ENCODE measurements at regions not wholly inside any gene's neighbourhood (a gene's known extent, or its start where the extent isn't known, plus 50 kb on each side); places are given as distances from the start of the nearest gene placed in this dataset.

- no peak overlapping the region for H3K4me3 ChIP-seq (ENCODE audit: low read depth in 2 of 2, low read length in 2 of 2)
- no peaks in the 10 kb centered on the region for H3K4me1 ChIP-seq (ENCODE audit: control insufficient read depth, insufficient read depth, low read length)
- no peaks in the 10 kb centered on the region for H3K27me3 ChIP-seq (ENCODE audit: control insufficient read depth, insufficient read depth, low read length)
- no TSS peak for BruUV-seq (replicated peaks)
- POLR2A ChIA-PET: no interaction called here
- ATAC-seq (no peak), DNase-seq (ENCODE audit: low read depth, low spot score) (no peak)
- intact Hi-C loops (cut with micrococcal nuclease; ENCODE audit: unreplicated experiment): no loop called here
- no peaks in the 10 kb centered on the region for H3K36me3 ChIP-seq (ENCODE audit: control insufficient read depth, insufficient read depth, low read length)
- in situ Hi-C loops (cut with HindIII; ENCODE audit: low pct_unique_long_range_greater_than_20kb, low sequenced_read_pairs): no loop called here
- H3K27ac ChIP-seq (ENCODE audit: low read length): no peak overlapping the region
- no peaks in the 10 kb centered on the region for H3K9me3 ChIP-seq (ENCODE audit: control insufficient read depth, insufficient read depth, low read depth, low read length)
- TF ChIP-seq CTCF (IDR thresholded peaks at IDR 0.05): no peak
- TF ChIP-seq SIN3A (IDR thresholded peaks at IDR 0.05; ENCODE audit: borderline replicate concordance, insufficient read depth, low read depth, low read length): no peak
- no peak for TF ChIP-seq POLR2AphosphoS5 (IDR thresholded peaks at IDR 0.05; ENCODE audit: low read depth, low read length)
- TF ChIP-seq TCF7L2 (IDR thresholded peaks at IDR 0.05; ENCODE audit: low read depth, low read length): no peak
- TF ChIP-seq, protein P1, sequence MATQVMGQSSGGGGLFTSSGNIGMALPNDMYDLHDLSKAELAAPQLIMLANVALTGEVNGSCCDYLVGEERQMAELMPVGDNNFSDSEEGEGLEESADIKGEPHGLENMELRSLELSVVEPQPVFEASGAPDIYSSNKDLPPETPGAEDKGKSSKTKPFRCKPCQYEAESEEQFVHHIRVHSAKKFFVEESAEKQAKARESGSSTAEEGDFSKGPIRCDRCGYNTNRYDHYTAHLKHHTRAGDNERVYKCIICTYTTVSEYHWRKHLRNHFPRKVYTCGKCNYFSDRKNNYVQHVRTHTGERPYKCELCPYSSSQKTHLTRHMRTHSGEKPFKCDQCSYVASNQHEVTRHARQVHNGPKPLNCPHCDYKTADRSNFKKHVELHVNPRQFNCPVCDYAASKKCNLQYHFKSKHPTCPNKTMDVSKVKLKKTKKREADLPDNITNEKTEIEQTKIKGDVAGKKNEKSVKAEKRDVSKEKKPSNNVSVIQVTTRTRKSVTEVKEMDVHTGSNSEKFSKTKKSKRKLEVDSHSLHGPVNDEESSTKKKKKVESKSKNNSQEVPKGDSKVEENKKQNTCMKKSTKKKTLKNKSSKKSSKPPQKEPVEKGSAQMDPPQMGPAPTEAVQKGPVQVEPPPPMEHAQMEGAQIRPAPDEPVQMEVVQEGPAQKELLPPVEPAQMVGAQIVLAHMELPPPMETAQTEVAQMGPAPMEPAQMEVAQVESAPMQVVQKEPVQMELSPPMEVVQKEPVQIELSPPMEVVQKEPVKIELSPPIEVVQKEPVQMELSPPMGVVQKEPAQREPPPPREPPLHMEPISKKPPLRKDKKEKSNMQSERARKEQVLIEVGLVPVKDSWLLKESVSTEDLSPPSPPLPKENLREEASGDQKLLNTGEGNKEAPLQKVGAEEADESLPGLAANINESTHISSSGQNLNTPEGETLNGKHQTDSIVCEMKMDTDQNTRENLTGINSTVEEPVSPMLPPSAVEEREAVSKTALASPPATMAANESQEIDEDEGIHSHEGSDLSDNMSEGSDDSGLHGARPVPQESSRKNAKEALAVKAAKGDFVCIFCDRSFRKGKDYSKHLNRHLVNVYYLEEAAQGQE (IDR thresholded peaks at IDR 0.05; ENCODE audit: insufficient read depth in 1 of 2, low read depth in 2 of 2, low read length in 1 of 2): no peak
- CTCF ChIA-PET: no interaction called here
These were observed 557.2 kb upstream of the GRIA3 start for GRCh38 chrX:122626871-122627270.

- H3K9me3 ChIP-seq (ENCODE audit: control insufficient read depth, insufficient read depth, low read depth, low read length): no peaks in the 10 kb centered on the region
- in situ Hi-C loops (cut with HindIII; ENCODE audit: low pct_unique_long_range_greater_than_20kb, low sequenced_read_pairs): no loop called here
- TF ChIP-seq CTCF (IDR thresholded peaks at IDR 0.05): no peak
- TF ChIP-seq SIN3A (IDR thresholded peaks at IDR 0.05; ENCODE audit: borderline replicate concordance, insufficient read depth, low read depth, low read length): no peak
- no peak for TF ChIP-seq TCF7L2 (IDR thresholded peaks at IDR 0.05; ENCODE audit: low read depth, low read length)
- TF ChIP-seq, protein P1 (IDR thresholded peaks at IDR 0.05; ENCODE audit: insufficient read depth in 1 of 2, low read depth in 2 of 2, low read length in 1 of 2): no peak
- no peak for TF ChIP-seq POLR2AphosphoS5 (IDR thresholded peaks at IDR 0.05; ENCODE audit: low read depth, low read length)
- H3K27me3 ChIP-seq (ENCODE audit: control insufficient read depth, insufficient read depth, low read length): no peaks in the 10 kb centered on the region
- intact Hi-C loops (cut with micrococcal nuclease; ENCODE audit: unreplicated experiment): no loop called here
- DNase-seq (ENCODE audit: low read depth, low spot score) (no peak), ATAC-seq (no peak)
- no peaks in the 10 kb centered on the region for H3K4me1 ChIP-seq (ENCODE audit: control insufficient read depth, insufficient read depth, low read length)
- ChIA-PET POLR2A (no interaction called here), CTCF (no interaction called here)
- no peaks in the 10 kb centered on the region for H3K36me3 ChIP-seq (ENCODE audit: control insufficient read depth, insufficient read depth, low read length)
- H3K4me3 ChIP-seq (ENCODE audit: low read depth in 2 of 2, low read length in 2 of 2): no peak overlapping the region
- BruUV-seq (replicated peaks): no TSS peak
- H3K27ac ChIP-seq (ENCODE audit: low read length): no peak overlapping the region
These were observed 542.9 kb upstream of the GRIA3 start for GRCh38 chrX:122641136-122641535.

Measured in Panc1 (cell line).